HG03432 (cell line): ENCODE measurements at regions not wholly inside any gene's neighbourhood (a gene's known extent, or its start where the extent isn't known, plus 50 kb on each side); places are given as distances from the start of the nearest gene placed in this dataset.
"Not testable (repeated sequence)": the region's sequence is repeated elsewhere in the genome, so short reads cannot be mapped to it uniquely, and the experiment has no call there.

ENCODE experiments used
- ATAC-seq: cut with Tn5 transposase; IDR thresholded peaks from one replicate; pipeline ENCODE4 v1.9.1; 2021; ENCODE audit warnings: mild to moderate bottlenecking, moderate library complexity; ENCODE audit not compliant: unreplicated experiment

DNA sequence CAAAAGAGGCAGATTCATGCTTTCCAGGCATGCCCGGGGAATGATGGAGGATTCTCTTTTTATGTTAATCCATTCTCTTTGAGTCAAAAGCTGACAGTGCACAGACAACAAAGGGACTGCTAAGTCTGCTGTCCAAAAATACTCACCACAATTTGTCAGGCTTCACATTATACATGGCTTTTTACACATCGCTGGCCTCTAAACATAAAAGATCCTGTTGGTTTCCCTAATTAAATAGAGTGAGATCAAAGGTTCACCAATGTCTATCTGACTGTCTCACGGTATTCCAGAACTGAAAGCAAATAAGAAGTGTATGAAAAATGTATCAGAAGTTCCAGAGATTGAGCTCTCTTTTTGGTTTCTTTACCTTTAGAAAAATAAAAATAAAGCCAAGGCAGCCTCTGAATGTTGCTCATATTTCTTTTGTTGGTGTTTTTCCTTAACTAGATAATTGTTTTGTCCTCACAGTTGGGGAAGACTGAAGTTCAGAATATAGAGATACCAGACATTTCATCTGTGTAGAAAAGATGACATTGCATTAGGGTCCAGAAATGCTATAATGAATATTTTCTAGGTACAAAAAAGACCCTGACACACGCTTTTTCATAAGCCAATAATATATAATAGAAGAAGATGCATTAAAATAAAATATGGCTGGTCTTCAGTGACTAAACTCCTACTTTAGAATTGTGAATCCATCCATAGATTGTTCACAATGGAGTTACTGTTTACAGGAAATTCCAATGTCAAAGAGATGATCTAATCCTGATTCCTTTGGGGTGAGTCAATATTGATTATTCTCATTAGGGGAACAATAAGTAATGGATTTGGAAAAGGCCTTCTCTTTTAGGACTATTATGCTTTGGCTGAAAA, 688.2 kb upstream of the CDH6 start:
- no peak for ATAC-seq

DNA sequence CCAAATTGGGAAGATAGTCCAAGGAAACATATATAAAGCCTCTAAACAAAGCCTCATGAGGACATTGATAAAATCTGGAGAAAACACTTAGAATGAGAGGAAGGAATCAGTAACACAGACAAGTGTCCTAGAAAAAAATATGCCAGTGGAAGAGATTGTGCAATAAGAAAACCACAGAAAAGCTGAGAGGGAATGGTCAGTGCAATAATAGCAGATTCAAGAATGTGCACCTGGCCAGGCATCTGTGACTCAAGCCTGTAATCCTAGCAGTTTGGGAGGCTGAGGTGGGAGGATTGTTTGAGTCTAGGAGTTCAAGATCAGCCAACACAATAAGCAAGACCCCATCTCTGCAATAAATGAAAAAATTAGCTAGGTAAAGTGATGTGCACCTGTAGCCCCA, 691.2 kb upstream of the CDH6 start:
- no peak for ATAC-seq

DNA sequence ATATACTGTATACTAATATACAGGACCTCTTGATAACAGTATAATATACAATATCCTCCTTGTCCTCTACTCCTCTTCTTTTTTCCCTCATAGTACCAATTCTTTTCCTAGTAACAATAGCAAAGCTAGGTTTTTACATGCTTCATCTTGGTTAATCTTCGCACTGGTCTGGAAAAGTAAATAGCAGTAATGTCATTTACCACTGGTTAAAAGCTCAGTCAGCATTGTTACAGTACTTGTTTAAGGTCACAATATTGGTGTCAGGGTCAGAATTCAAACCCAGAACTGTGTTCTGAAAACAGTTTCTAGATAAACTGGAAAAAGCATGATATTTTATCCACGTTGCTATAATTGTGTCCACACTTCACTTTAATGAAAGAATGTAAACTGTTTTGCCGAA, 692.4 kb upstream of the CDH6 start:
- ATAC-seq: no peak

DNA sequence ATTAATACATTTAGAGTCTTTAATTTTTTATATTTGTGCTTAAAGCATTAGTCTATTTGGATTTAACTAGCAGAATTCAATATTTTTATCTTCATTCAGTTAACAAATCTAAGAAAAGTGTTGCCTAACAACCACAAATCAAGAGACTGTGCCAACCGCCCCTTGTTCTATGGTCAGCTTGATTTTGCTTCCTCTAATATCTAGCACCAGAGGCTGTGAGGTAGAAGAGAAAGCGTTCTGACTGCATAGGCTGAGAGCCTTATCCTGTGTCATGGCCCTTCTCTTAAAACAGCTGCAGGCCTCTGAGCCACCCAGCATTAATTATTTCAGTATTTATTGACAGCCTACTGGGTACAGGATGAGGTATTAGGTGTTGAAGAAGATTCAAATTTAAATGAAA, 693.0 kb upstream of the CDH6 start:
- no peak for ATAC-seq

DNA sequence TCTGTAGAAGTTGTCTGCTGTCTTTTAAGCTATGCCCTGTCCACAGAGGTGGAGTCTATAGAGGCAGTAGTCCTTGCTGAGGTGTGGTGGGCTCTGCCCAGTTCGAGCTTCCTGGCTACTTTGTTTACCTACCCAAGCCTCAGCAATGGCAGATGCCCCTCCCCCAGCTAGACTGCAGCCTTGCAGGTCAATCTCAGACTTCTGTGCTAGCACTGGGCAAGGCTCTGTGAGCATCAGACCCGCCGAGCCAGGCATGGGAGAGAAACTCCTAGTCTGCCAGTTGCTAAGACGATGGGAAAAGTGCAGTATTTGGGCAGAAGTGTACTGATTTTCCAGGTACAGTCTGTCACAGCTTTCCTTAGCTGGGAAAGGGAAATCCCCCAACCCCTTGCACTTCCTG, 694.1 kb upstream of the CDH6 start:
- no peak for ATAC-seq

DNA sequence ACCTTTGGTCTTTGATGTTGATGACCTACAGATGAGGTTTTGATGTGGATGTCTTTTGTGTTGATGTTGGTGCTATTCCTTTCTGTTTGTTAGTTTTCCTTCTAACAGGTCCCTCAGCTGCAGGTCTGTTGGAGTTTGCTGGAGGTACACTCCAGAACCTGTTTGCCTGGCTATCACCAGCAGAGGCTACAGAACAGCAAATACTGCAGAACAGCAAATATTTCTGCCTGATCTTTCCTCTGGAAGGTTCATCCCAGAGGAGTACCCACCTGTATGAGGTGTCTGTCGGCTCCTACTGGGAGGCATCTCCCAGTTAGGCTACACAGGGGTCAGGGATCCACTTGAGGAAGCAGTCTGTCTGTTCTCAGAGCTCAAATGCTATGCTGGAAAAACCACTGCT, 694.5 kb upstream of the CDH6 start:
- no peak for ATAC-seq

DNA sequence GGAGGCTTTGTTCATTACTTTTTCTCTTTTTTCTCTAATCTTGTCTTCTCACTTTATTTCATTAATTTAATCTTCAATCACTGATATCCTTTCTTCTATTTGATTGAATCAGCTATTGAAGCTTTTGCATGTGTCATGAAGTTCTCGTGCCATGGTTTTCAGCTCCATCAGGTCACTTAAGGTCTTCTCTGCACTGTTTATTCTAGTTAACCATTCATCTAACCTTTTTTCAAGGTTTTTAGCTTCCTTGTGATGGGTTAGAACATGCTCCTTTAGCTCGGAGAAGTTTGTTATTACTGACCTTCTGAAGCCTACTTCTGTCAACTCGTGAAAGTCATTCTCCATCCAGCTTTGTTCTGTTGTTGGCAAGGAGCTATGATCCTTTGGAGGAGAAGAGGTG, 695.0 kb upstream of the CDH6 start:
- ATAC-seq: not testable (repeated sequence)

DNA sequence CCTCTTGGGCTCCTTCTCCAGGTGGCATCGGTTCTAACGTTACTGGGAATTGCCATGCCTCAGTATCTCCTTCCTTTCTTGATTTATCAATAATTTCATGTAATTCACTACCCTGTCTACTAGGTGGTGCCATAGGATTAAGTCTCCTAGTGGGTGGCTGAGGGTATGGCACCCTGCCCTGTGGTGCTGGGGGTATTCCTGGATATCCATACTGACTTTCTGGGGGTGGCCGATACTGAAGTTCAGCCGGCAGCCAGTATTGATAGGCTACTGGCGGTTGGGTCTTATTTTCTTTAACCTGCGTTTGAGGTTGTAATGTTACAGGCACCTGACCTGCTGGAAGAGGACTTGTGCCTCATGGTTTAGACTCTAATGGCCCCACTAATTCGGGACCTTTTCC, 699.4 kb upstream of the CDH6 start:
- not testable (repeated sequence) for ATAC-seq

DNA sequence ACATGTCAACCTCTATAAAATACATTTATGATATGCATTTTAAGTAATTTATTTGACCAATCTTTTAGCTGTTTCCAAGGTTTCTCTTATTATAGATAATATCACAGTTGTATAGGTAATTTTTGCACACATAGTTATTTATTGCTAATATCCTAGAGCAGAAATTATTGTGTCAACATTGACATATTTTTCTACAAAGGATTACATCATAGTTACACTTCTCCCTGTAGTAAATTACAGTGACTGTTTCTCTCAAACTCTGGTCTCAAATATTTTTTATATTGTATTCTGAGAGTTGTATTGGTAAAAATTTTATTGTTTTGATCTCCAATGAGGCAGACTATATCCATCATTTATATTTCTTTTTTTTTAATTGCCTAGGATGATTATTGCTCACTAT, 714.4 kb upstream of the CDH6 start:
- ATAC-seq: no peak

DNA sequence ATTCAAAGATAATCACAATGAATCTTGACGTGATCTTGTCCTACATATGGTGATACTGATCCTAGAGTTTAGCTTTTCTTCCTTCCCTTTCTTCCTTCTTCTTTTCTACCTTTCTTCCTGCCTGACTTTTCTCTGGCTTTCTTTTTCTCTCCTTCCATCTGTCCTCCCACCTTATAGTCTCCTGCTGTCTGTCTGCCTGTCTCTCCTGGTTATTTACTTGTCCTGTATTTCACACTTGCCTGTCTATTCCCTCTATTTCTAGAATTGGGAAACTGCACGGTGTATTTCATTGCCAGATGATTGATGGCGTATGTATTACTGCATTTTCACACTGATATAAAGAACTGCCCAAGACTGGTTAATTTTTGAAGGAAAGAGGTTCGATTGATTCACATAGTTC, 718.1 kb upstream of the CDH6 start:
- ATAC-seq: no peak

DNA sequence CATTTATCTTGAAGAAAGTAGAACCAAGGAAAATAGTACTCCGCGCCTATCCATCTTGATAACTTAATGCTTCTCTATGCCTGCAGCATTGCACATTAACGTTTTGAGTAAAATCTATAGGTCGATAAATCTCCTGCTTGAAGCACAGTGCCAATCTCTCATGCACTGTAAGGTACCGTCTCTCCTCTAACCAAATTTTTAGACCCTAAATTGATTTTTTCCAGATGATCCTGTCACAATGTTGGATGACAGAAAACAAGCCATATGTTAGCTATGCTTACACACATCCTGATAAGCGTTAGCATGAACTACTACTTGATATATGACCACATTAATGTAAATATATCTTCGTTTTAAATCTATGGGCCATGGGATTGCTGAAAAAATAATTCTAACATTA, 723.8 kb upstream of the CDH6 start:
- no peak for ATAC-seq

DNA sequence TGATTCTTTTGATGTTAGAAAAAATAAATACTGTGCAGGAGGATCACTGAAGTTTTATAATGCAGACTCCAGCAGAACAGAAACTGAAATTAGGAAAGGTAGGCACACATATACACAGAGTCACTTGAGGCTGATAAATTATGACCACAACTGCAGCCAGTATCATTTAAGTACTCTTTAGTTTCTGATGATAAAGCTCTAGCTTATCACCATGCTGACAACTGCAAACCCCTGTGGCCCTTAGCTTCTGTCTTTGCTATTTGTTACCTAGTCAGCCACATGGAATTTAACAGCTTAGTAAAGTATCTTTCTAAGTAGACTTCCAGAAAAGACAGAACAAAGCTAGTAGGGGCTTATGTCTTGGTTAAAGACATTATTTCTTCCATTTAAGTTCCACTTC, 734.8 kb upstream of the CDH6 start:
- ATAC-seq: no peak

DNA sequence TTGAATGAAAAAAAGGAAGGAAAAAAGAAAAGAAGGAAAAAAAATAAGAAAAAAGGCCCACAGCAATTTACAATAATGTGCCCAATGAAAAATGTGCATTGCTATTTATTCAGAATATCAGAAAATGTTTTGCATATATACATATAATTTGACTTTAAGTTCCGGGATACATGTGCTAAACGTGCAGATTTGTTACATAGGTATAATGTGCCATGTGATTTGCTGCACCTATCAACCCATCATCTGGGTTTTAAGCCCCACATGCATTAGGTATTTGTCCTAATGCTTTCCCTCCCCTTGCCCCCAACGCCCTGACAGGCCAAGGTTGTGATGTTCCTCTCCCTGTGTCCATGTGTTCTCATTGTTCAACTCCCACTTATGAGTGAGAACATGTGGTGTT, 738.0 kb upstream of the CDH6 start:
- ATAC-seq: not testable (repeated sequence)

DNA sequence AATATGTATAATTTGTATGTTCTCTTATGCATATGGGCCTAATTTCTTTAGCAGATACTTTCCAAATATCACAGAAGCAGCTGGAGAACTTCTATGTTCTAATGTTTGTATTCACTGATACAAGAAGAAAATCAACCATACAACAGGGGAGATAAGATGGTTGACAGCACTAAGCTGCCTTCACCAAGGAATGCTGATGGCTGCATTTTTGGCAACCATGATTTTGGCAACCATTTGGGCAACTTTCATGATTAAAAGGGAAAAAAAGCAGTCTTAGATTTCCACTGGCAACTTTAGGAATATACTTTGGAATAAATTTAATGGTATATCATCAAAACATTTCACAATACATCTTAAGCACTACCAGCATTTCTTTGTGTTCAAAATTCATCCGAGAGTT, 740.3 kb upstream of the CDH6 start:
- ATAC-seq: no peak

DNA sequence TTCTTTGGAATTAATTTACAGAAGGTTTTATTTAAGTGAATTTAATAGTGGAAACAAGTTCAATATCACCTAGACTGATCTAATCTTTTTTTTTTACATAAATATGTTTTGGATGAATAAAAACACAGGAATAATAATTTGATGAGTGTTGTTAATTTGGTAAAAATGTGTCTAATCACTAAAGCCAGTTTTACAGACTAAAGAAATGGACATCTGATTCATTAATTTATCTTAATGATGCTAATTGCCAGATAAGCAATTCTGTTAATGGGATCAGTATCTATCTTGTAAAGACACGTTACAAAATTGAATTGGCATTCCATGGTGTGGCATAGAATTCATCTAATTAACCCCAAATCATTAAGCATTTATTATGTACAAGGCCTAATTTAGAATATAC, 743.3 kb upstream of the CDH6 start:
- no peak for ATAC-seq

DNA sequence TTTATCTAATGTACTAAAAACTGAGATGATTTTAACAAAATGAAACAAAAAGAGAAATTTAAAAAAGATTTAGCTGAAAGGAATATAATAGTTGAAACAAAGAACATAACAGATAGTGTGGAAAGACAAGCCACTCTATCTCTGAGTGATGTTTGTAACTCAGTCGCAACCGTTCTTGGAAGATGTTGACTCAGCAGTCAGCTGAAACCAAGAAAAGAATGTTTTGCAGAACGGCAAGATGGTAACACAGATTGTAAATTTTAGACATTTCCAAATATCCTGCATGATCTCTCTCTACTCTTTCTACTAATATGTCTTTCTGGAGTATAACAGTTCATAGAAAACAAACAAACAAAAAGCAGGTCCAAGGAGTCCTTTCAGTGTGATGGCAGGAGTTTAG, 746.1 kb upstream of the CDH6 start:
- no peak for ATAC-seq

DNA sequence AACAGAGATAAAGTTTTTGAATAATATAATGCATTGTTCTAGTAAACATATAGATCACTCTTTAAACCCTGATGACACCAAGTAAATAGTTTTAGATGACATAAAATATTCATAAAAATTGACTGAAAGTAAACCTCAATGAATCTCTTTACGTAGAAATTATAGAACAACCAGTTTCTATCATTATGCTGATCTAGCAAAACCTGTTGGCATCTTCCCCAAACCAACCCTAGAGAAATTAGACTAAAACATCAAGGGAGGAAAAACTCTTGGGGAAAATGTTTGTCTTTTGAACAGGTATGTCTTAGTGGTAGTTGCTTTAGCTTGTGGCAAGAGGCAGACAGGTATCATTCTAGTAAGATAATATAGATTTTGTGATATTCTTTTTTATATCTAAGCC, 747.0 kb upstream of the CDH6 start:
- no peak for ATAC-seq

DNA sequence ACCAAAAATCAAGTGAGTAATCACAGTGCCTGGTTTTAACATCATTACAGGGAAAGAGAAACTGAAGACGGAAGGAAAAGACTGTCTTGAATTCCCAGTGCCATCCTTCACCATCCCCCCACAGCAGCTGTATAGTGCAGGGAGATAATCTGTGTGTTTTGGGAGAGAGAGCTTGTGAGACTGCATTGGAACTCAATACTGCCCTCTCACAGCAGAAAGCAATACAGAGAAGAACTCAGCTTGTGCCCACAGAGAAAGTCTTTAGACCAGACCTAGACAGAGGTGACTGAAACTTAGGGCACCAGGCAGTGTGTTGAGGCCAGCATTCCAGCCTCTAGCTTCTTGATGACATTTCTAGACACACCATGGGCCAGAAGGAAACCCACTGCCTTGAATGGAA, 754.7 kb upstream of the CDH6 start:
- no peak for ATAC-seq

DNA sequence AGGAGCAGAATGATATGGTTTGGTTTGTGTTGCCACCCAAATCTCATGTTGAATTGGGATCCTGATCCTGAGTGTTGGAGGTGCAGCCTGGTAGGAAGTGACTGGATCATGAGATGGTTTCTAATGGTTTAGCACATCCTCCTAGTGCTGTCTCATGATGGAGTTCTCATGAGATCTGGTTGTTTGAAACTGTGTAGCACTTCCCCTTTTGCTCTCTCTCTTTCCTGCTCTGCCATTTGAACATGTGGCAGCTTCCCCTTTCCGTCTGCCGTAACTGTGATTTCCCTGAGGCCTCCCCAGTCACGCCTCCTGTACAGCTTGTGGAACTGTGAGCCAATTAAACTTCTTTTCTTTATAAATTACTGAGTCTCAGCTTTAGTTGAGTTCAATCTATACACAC, 756.8 kb upstream of the CDH6 start:
- ATAC-seq: no peak

DNA sequence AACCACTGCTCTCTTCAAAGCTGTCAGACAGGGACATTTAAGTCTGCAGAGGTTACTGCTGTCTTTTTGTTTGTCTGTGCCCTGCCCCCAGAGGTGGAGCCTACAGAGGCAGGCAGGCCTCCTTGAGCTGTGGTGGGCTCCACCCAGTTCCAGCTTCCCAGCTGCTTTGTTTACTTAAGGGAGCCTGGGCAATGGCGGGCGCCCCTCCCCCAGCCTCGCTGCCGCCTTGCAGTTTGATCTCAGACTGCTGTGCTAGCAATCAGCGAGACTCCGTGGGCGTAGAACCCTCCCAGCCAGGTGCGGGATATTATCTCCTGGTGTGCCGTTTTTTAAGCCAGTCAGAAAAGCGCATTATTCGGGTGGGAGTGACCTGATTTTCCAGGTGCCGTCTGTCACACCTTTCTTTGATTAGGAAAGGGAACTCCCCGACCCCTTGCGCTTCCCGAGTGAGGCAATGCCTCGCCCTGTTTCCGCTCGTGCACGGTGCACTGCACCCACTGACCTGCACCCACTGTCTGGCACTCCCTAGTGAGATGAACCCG, 764.5 kb upstream of the CDH6 start:
- not testable (repeated sequence) for ATAC-seq

DNA sequence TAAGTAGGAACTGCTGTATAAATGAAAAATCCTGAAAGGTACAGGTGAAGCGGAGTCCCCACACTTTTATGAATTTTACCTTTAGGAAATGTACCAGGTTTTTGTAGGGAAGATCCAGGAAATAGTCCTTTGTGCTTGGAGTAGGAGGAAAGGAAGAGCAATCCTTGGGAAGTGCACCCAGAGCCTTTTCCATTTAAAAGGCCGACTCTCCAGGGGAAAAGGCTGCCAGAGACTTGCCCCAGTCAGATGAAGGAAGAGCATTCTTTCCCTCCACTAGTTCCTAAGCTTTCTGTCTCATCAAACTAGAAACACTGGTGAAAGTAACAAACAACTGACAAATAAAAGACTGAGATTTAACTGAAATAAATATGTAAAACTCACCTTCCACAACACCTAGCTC, 779.4 kb upstream of the CDH6 start:
- no peak for ATAC-seq

DNA sequence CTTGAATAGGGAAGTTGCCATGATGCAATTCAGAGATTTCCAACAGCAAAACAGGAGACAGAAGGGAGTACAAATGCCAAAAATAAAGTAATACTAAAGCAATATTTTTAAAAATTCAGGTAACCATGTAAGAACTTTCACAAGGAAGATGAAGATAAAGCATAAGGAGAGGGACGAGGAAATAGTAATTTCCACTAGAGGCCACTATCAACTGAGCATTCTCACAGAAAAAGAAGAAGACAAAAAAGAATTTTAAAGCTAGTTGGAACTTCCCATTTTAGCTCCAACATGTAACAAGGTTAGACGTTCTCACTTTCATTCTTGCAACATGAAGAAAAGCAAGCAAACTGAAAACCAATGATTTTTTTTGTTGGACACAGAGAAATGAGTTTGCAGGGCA, 779.9 kb upstream of the CDH6 start:
- no peak for ATAC-seq

DNA sequence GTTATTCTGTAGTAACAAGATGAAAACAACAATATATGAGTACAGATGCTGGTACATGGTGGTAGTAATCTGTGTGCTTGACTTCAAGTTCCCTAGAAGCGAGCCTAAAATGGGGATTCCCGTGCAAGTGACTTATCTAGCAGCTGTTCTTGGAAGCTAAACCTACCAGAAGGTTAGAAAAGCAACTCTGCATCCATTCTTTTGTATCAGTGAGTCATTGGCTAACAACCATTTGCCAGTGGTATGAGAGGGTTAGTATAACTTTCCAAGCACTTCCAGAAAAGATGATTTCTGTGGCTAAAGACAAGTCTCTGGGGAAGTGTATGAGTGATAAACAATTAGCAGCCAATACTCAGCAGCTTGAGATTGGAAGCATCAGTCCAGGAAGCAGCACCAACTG, 787.7 kb upstream of the CDH6 start:
- ATAC-seq: no peak
